ENCODE measurements at regions not wholly inside any gene's neighbourhood (a gene's known extent, or its start where the extent isn't known, plus 50 kb on each side); places are given as distances from the start of the nearest gene placed in this dataset.
A peak's percentile ranks its signal among the peaks of the same experiment; 100 is the strongest.
"Not testable (repeated sequence)": the region's sequence is repeated elsewhere in the genome, so short reads cannot be mapped to it uniquely, and the experiment has no call there.

DNA sequence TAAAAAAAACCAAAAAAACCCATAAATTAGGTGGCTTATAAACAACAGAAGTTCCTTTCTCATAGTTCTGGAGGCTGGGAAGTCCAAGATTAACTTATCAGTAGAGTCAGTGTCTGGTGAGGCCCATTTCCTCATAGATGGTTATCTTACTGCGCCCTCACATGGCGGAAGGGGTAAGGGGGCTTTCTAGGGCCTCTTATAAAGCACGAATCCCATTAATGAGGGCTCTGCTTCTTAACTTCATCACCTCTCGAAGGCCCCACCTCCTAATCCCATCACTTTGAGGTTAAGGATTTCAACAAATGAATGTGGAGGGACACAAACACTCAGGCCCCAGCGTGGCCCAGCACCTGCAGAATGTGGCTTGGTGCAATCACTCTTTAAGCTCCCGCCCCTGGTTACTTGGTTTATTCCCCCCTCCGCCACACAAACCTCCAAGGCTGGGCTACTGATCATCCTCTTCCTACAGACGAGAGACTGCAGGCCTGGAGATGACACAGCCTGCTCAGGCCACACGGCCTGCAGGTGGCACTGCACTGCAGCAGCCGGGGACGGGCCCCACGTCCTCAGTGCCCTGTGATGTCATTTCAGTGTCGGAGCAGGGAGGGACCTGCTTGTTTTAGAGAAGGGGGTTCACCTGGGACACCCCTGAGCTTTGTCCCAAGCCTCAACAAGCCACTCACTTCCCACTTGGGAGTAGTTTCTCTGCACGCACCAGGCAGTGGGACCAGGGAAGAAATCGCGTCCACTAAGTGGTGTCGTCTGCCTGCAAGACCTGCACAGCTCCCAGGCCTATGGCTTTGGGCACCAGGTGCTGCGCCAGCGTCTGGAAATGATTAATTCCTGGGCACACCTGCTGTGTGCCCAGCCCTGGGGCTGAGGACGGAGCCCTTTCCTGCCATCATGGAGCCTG, 178.5 kb downstream of the NPIPB11 start:
- TF ChIP-seq, protein P1, sequence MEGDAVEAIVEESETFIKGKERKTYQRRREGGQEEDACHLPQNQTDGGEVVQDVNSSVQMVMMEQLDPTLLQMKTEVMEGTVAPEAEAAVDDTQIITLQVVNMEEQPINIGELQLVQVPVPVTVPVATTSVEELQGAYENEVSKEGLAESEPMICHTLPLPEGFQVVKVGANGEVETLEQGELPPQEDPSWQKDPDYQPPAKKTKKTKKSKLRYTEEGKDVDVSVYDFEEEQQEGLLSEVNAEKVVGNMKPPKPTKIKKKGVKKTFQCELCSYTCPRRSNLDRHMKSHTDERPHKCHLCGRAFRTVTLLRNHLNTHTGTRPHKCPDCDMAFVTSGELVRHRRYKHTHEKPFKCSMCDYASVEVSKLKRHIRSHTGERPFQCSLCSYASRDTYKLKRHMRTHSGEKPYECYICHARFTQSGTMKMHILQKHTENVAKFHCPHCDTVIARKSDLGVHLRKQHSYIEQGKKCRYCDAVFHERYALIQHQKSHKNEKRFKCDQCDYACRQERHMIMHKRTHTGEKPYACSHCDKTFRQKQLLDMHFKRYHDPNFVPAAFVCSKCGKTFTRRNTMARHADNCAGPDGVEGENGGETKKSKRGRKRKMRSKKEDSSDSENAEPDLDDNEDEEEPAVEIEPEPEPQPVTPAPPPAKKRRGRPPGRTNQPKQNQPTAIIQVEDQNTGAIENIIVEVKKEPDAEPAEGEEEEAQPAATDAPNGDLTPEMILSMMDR (IDR thresholded peaks at IDR 0.05), result peak; percentile 60
- not testable (repeated sequence) for H3K4me3 ChIP-seq; H3F3A ChIP-seq (ENCODE audit: low read depth); H2AFZ ChIP-seq (replicated peaks); H3K9me3 ChIP-seq (ENCODE audit: low read depth); H3K27me3 Mint-ChIP-seq (ENCODE audit: insufficient read depth, low read depth); H3K4me2 ChIP-seq; H3K4me3 Mint-ChIP-seq; H3K36me3 Mint-ChIP-seq; H3K79me2 ChIP-seq (ENCODE audit: low read depth); H3K27me3 ChIP-seq; H4K20me1 ChIP-seq (ENCODE audit: low read depth); H3K36me3 ChIP-seq; H3K4me1 ChIP-seq; H3K9ac ChIP-seq; H3K27ac ChIP-seq
- DNase-seq (ENCODE audit: low spot score), result peak; percentile 73
- Mint-ChIP-seq H3K27ac (peak overlapping the region; percentile 83), H3K9me3 (peaks cover 14% of the 10 kb centered on the region), H3K4me1 (peaks cover 22% of the 10 kb centered on the region)

DNA sequence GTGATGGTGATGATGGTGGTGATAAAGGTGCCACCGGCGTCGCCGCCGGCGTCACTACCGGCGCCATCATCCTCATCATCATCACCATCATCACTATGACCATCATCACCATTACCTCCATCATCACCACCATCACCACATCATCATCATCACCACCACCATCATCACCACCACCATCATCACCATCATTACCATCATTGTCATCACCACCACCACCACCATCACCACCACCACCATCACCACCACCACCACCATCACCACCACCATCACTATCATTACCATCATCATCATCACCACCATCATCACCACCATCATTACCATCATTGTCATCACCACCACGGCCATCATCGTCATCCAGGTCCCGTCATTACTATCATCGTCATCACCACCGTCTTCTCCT, 179.7 kb downstream of the NPIPB11 start:
- Histone ChIP-seq H3K4me1 (peaks cover 6% of the 10 kb centered on the region), H3K4me2 (no peak overlapping the region), H2AFZ (replicated peaks) (no peak overlapping the region), H4K20me1 (ENCODE audit: low read depth) (no peaks in the 10 kb centered on the region), H3K9me3 (ENCODE audit: low read depth) (no peaks in the 10 kb centered on the region), H3K27me3 (no peaks in the 10 kb centered on the region), H3K4me3 (no peak overlapping the region), H3F3A (ENCODE audit: low read depth) (no peaks in the 10 kb centered on the region), H3K79me2 (ENCODE audit: low read depth) (no peaks in the 10 kb centered on the region), H3K27ac (no peak overlapping the region), H3K36me3 (no peaks in the 10 kb centered on the region), H3K9ac (no peak overlapping the region)
- Mint-ChIP-seq H3K4me3 (no peak overlapping the region), H3K27ac (no peak overlapping the region), H3K9me3 (peaks cover 14% of the 10 kb centered on the region), H3K4me1 (peaks cover 24% of the 10 kb centered on the region), H3K36me3 (peaks cover 4% of the 10 kb centered on the region), H3K27me3 (ENCODE audit: insufficient read depth, low read depth) (peaks cover 10% of the 10 kb centered on the region)
- no peak for DNase-seq (ENCODE audit: low spot score)
- TF ChIP-seq EZH2 (IDR thresholded peaks at IDR 0.05), result no peak

DNA sequence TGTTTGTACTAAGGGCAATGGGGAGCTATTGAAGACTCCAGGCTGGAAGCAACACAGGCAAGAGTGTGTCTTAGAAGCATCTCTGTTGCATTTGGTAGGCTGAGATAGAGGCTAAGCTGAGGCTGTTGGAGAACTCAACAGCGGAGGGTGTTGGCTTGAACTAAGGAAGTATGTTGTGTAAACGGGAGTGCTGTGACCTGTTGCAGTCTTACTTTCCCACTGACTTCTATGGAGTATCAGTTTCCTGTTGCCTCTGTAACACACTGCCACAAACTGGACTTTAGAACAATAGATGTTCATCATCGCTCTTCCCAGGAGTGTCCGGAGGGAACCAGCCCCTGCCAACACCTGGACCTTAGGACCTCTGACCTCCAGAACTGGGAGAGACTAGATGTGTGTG, 181.8 kb downstream of the NPIPB11 start:
- not testable (repeated sequence) for H2AFZ ChIP-seq (replicated peaks); H3K9ac ChIP-seq; H3K4me2 ChIP-seq; H3K27ac Mint-ChIP-seq; H4K20me1 ChIP-seq (ENCODE audit: low read depth); H3K27me3 ChIP-seq; H3K4me3 ChIP-seq; H3K27ac ChIP-seq; H3F3A ChIP-seq (ENCODE audit: low read depth); H3K79me2 ChIP-seq (ENCODE audit: low read depth); H3K36me3 Mint-ChIP-seq; H3K4me3 Mint-ChIP-seq; H3K9me3 ChIP-seq (ENCODE audit: low read depth); DNase-seq (ENCODE audit: low spot score); H3K4me1 ChIP-seq; H3K36me3 ChIP-seq
- H3K4me1 Mint-ChIP-seq, result peaks cover 13% of the 10 kb centered on the region
- H3K9me3 Mint-ChIP-seq, result peaks cover 18% of the 10 kb centered on the region
- H3K27me3 Mint-ChIP-seq (ENCODE audit: insufficient read depth, low read depth), result peaks cover 14% of the 10 kb centered on the region

DNA sequence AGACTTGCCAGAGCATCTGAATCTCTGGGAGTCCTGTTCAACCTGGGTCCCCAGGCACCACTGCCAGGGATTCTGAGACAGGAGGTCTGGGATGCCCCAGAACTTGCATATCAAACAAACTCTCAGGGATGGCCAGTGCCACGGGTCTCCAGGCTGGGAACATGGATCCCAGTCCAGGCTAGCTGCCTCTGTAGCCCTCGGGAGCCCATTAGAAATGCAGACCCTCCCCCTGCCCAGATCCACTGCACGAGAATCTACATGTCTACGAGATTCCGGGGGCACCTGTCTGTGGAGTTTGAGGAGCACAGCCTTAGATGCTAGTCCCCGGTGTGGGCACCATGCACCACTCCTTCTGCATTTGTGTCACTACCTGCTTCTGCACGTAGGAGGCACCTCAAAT, 183.9 kb downstream of the NPIPB11 start:
- peaks cover 27% of the 10 kb centered on the region for H3K9me3 Mint-ChIP-seq
- H3K27ac ChIP-seq; H3K9me3 ChIP-seq (ENCODE audit: low read depth); H3K4me2 ChIP-seq; H3K36me3 ChIP-seq; H3K4me1 ChIP-seq; H2AFZ ChIP-seq (replicated peaks); H3K79me2 ChIP-seq (ENCODE audit: low read depth); DNase-seq (ENCODE audit: low spot score); H3F3A ChIP-seq (ENCODE audit: low read depth); H3K4me3 Mint-ChIP-seq; H4K20me1 ChIP-seq (ENCODE audit: low read depth); H3K27ac Mint-ChIP-seq; H3K27me3 ChIP-seq; H3K4me3 ChIP-seq; H3K36me3 Mint-ChIP-seq; H3K9ac ChIP-seq: not testable (repeated sequence)
- peaks cover 13% of the 10 kb centered on the region for H3K4me1 Mint-ChIP-seq
- H3K27me3 Mint-ChIP-seq (ENCODE audit: insufficient read depth, low read depth), result peaks cover 20% of the 10 kb centered on the region

DNA sequence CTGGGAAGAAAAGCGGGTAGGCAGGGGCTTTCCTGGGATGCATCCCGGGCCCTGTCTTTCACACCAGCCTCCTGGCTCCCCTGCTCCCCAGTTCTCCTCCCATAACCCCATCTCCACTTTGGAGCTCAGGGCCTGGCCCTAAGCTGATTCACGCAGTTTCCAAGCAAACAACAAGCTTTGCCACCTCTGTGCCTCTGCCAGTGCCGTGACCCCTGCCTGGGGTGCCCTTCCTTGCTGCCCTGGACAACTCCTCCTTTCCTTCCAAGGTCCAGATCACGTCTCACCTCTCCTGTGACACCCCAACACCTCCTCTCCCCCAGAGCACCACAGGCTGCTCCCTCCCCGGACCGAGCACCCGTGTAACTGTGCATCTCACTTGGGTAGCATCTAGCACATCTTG, 184.5 kb downstream of the NPIPB11 start:
- not testable (repeated sequence) for DNase-seq (ENCODE audit: low spot score); H3K27ac ChIP-seq; H3K4me1 ChIP-seq; H2AFZ ChIP-seq (replicated peaks); H3K79me2 ChIP-seq (ENCODE audit: low read depth); H3K27ac Mint-ChIP-seq; H3K4me3 Mint-ChIP-seq; H4K20me1 ChIP-seq (ENCODE audit: low read depth); H3K36me3 Mint-ChIP-seq; H3K36me3 ChIP-seq; H3F3A ChIP-seq (ENCODE audit: low read depth); H3K27me3 ChIP-seq; H3K4me2 ChIP-seq; H3K9me3 ChIP-seq (ENCODE audit: low read depth); H3K9ac ChIP-seq; H3K4me3 ChIP-seq
- peaks cover 13% of the 10 kb centered on the region for H3K4me1 Mint-ChIP-seq
- H3K27me3 Mint-ChIP-seq (ENCODE audit: insufficient read depth, low read depth), result peaks cover 20% of the 10 kb centered on the region
- H3K9me3 Mint-ChIP-seq, result peaks cover 28% of the 10 kb centered on the region

DNA sequence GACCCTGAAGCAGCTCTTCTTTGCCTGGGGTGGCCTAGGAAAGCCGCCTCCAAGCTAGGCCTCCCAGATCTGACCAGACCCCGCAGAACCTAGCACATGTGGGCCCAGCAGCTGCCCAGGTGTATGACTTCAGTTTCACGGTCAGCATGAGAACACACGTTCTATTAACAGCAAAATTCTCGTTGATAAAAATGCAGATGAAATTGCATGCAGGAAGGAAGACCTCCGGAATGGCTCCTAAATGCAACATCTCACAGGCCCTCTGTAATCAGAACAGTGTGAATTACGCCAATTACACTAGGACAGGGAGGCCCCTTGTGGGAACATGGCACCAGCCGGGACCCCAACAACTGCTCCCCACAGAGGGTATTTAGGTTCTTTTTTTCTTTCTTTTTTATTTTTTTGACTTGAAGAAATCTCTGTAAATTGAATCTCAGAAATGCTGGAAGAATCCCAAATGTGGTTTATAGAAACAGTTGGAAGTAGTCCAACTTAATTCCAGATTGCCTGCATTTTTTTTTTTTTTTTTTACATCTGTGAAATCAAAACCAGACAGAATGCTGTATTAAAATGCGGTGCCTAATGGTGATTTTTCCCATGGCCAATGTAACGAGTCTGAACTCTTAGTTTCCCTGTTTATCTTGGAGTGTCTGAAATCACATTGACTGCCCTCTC, 185.1 kb downstream of the NPIPB11 start:
- Mint-ChIP-seq H3K27me3 (ENCODE audit: insufficient read depth, low read depth) (peaks cover 17% of the 10 kb centered on the region), H3K9me3 (peaks cover 25% of the 10 kb centered on the region), H3K4me1 (peaks cover 13% of the 10 kb centered on the region)
- H3K4me1 ChIP-seq; H3K27ac Mint-ChIP-seq; H3K4me3 Mint-ChIP-seq; H3K27me3 ChIP-seq; H3K9me3 ChIP-seq (ENCODE audit: low read depth); H3K36me3 ChIP-seq; DNase-seq (ENCODE audit: low spot score); H4K20me1 ChIP-seq (ENCODE audit: low read depth); H3K9ac ChIP-seq; H3K4me3 ChIP-seq; H3K4me2 ChIP-seq; H3F3A ChIP-seq (ENCODE audit: low read depth); H2AFZ ChIP-seq (replicated peaks); H3K36me3 Mint-ChIP-seq; H3K79me2 ChIP-seq (ENCODE audit: low read depth); H3K27ac ChIP-seq: not testable (repeated sequence)

DNA sequence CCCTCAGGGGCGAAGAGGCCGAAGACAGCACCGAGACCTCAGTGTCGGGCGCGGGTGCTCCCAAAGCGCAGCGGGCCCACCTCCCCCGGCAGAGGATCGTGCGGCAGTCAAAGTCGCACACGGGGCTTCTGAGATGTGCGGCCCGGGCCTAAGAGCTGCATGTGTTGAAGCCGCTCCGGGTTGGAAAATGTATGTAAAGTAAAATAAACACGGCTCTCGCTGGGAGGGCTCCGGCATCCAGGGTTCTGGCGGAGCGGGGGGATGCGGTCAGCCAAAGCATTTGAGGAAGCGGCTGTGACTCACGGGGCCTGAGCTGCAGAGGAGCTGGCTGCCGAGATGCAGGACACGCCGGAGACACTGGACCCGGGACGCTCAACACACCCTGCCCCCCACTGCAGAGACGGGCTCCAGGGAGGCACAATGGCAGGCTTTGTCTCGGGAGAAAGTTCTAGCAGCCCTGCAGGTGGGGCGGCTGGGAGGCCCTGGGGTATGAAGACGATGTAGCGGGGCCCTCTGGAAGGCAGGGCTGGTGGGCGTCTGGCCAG, 185.8 kb downstream of the NPIPB11 start:
- not testable (repeated sequence) for H3K27ac Mint-ChIP-seq; H3K27me3 ChIP-seq; H3K4me3 Mint-ChIP-seq; H3K36me3 Mint-ChIP-seq; H3K79me2 ChIP-seq (ENCODE audit: low read depth); H2AFZ ChIP-seq (replicated peaks); H4K20me1 ChIP-seq (ENCODE audit: low read depth); H3K4me2 ChIP-seq; H3K27ac ChIP-seq; H3K4me1 ChIP-seq; H3K9ac ChIP-seq; H3F3A ChIP-seq (ENCODE audit: low read depth); H3K4me3 ChIP-seq; DNase-seq (ENCODE audit: low spot score); H3K9me3 ChIP-seq (ENCODE audit: low read depth); H3K36me3 ChIP-seq
- Mint-ChIP-seq H3K4me1 (peaks cover 13% of the 10 kb centered on the region), H3K9me3 (peaks cover 22% of the 10 kb centered on the region), H3K27me3 (ENCODE audit: insufficient read depth, low read depth) (peaks cover 15% of the 10 kb centered on the region)
